H9 (cell line): ENCODE measurements at regions not wholly inside any gene's neighbourhood (a gene's known extent, or its start where the extent isn't known, plus 50 kb on each side); places are given as distances from the start of the nearest gene placed in this dataset.

Experiments
- DNase-seq: peaks from one replicate; pipeline ENCODE4 v3.0.0-alpha.2; 2017
- H2AFZ ChIP-seq: one replicate; pipeline ENCODE4 v1.6.1; 2013; ENCODE audit warnings: mild to moderate bottlenecking, low read length, control low read depth, moderate library complexity
- H2AK5ac ChIP-seq: 2 replicates; pipeline ENCODE4 v1.6.1; 2013; ENCODE audit warnings: low read length, control low read depth, mixed read lengths; ENCODE audit not compliant: insufficient read length
- H2BK120ac ChIP-seq: one replicate; pipeline ENCODE4 v1.6.1; 2013; ENCODE audit warnings: low read depth, mild to moderate bottlenecking, low read length, control low read depth, inconsistent platforms; ENCODE audit not compliant: poor library complexity, severe bottlenecking
- H2BK12ac ChIP-seq: 2 replicates; pipeline ENCODE4 v1.6.1; 2013; ENCODE audit warnings: low read length, control low read depth, mixed read lengths, low read depth; ENCODE audit not compliant: insufficient read length
- H2BK15ac ChIP-seq: 2 replicates; pipeline ENCODE4 v1.6.1; 2013; ENCODE audit warnings: low read depth, low read length, control low read depth
- H2BK20ac ChIP-seq: one replicate; pipeline ENCODE4 v1.6.1; 2013; ENCODE audit warnings: low read depth, mild to moderate bottlenecking, low read length, control low read depth, inconsistent platforms; ENCODE audit not compliant: poor library complexity, severe bottlenecking
- H2BK5ac ChIP-seq: 2 replicates; pipeline ENCODE4 v1.6.1; 2013; ENCODE audit warnings: low read length, control low read depth, mixed read lengths; ENCODE audit not compliant: insufficient read length
- H3K14ac ChIP-seq: 2 replicates; pipeline ENCODE4 v1.6.1; 2013; ENCODE audit warnings: low read length, control low read depth; ENCODE audit not compliant: insufficient read depth
- H3K18ac ChIP-seq: 2 replicates; pipeline ENCODE4 v1.6.1; 2013; ENCODE audit warnings: low read depth, mild to moderate bottlenecking, mixed read lengths, low read length, control low read depth; ENCODE audit not compliant: insufficient read length
- H3K23ac ChIP-seq: 2 replicates; pipeline ENCODE4 v1.6.1; 2013; ENCODE audit warnings: low read length, control low read depth, mixed read lengths, low read depth; ENCODE audit not compliant: insufficient read length
- H3K23me2 ChIP-seq: 2 replicates; pipeline ENCODE4 v1.6.1; 2013; ENCODE audit warnings: low read depth, mild to moderate bottlenecking, mixed read lengths, low read length, control low read depth; ENCODE audit not compliant: insufficient read length, poor library complexity, severe bottlenecking
- H3K27ac ChIP-seq: 2 replicates; pipeline ENCODE4 v1.5.1; 2013; ENCODE audit warnings: low read length, control low read depth, mixed read lengths, low read depth; ENCODE audit not compliant: insufficient read length
- H3K27me3 ChIP-seq: 2 replicates; pipeline ENCODE4 v1.6.1; 2013; ENCODE audit warnings: low read length, control low read depth, inconsistent platforms; ENCODE audit not compliant: insufficient read depth
- H3K4ac ChIP-seq: 2 replicates; pipeline ENCODE4 v1.6.1; 2013; ENCODE audit warnings: low read depth, mild to moderate bottlenecking, control low read depth, inconsistent platforms, low read length, moderate library complexity
- H3K4me1 ChIP-seq: 2 replicates; pipeline ENCODE4 v1.6.1; 2013; ENCODE audit warnings: low read length, control low read depth, inconsistent platforms; ENCODE audit not compliant: insufficient read depth
- H3K4me2 ChIP-seq: 2 replicates; pipeline ENCODE4 v1.6.1; 2013; ENCODE audit warnings: low read length, control low read depth, mixed read lengths; ENCODE audit not compliant: insufficient read length, insufficient read depth
- H3K56ac ChIP-seq: 2 replicates; pipeline ENCODE4 v1.6.1; 2013; ENCODE audit warnings: low read depth, mild to moderate bottlenecking, mixed read lengths, low read length, control low read depth; ENCODE audit not compliant: insufficient read length
- H3K79me1 ChIP-seq: 2 replicates; pipeline ENCODE4 v1.6.1; 2013; ENCODE audit warnings: low read depth, mild to moderate bottlenecking, moderate library complexity, low read length, control low read depth, inconsistent platforms; ENCODE audit not compliant: insufficient read depth, poor library complexity, severe bottlenecking
- H3K79me2 ChIP-seq: 2 replicates; pipeline ENCODE4 v1.6.1; 2013; ENCODE audit warnings: low read length, control low read depth, inconsistent platforms; ENCODE audit not compliant: insufficient read depth
- H3K9ac ChIP-seq: 2 replicates; pipeline ENCODE4 v1.6.1; 2013; ENCODE audit warnings: low read length, control low read depth, mixed read lengths; ENCODE audit not compliant: insufficient read length; ENCODE audit errors: extremely low read depth
- H3K9me3 ChIP-seq: one replicate; pipeline ENCODE4 v1.6.1; 2013; ENCODE audit warnings: low read depth, low read length, inconsistent platforms; ENCODE audit not compliant: control insufficient read depth
- H3T11ph ChIP-seq: one replicate; pipeline ENCODE4 v1.6.1; 2013; ENCODE audit warnings: mild to moderate bottlenecking, low read length, control low read depth, inconsistent platforms
- H4K20me1 ChIP-seq: one replicate; pipeline ENCODE4 v1.6.1; 2013; ENCODE audit not compliant: control insufficient read depth, insufficient read length, insufficient read depth
- H4K5ac ChIP-seq: 2 replicates; pipeline ENCODE4 v1.6.1; 2013; ENCODE audit warnings: low read depth, mild to moderate bottlenecking, mixed read lengths, low read length, control low read depth; ENCODE audit not compliant: insufficient read length
- H4K8ac ChIP-seq: replicated peaks from 2 replicates; pipeline ENCODE4 v1.6.1; 2013; ENCODE audit warnings: low read length, control low read depth, mixed read lengths, low read depth; ENCODE audit not compliant: insufficient read length
- H4K91ac ChIP-seq: 2 replicates; pipeline ENCODE4 v1.6.1; 2013; ENCODE audit warnings: low read depth, mild to moderate bottlenecking, moderate library complexity, mixed read lengths, low read length, control low read depth; ENCODE audit not compliant: insufficient read length
- H3K27ac Mint-ChIP-seq, 3 experiments: 2 replicates in 2 of 3; 3 replicates in 1 of 3; pipeline ENCODE4 v1.8.0; 2020 to 2021; ENCODE audit warnings: mixed read lengths in 3 of 3, mild to moderate bottlenecking in 1 of 3, moderate library complexity in 1 of 3
- H3K27me3 Mint-ChIP-seq: 2 replicates; pipeline ENCODE4 v1.8.0; 2021; ENCODE audit warnings: low read depth, mild to moderate bottlenecking, moderate library complexity, mixed read lengths
- H3K36me3 Mint-ChIP-seq, 3 experiments: 2 replicates in 2 of 3; 3 replicates in 1 of 3; pipeline ENCODE4 v1.8.0; 2020 to 2021; ENCODE audit warnings: low read depth in 3 of 3, mixed read lengths in 3 of 3; ENCODE audit not compliant: insufficient read depth in 1 of 3
- H3K4me1 Mint-ChIP-seq, 2 experiments: 2 replicates each; pipeline ENCODE4 v1.8.0; 2020; ENCODE audit warnings: mixed read lengths in 2 of 2
- H3K4me3 Mint-ChIP-seq, 2 experiments: 2 replicates in 1 of 2; 3 replicates in 1 of 2; pipeline ENCODE4 v1.8.0; 2020 to 2021; ENCODE audit warnings: mild to moderate bottlenecking in 2 of 2, mixed read lengths in 2 of 2, moderate library complexity in 1 of 2
- H3K9me3 Mint-ChIP-seq, 2 experiments: 2 replicates in 1 of 2; 3 replicates in 1 of 2; pipeline ENCODE4 v1.8.0; 2020; ENCODE audit warnings: mild to moderate bottlenecking in 2 of 2, mixed read lengths in 2 of 2, moderate library complexity in 1 of 2
- WGBS: extraction: QIAGEN DNeasy Blood & Tissue Kit; methylation state at CpG from one replicate; pipeline ENCODE4 v1.1.7; 2013; ENCODE audit warnings: missing lambda C conversion rate, low lambda C conversion rate, mixed read lengths; ENCODE audit not compliant: insufficient read length; ENCODE audit errors: extremely low coverage; 5-methylcytosine and 5-hydroxymethylcytosine counted together
- TF ChIP-seq, protein P1 (sequence below): fragments of 200-600 bp; sonication (generic); conservative IDR thresholded peaks from 3 replicates; pipeline ENCODE4 v1.8.0; 2021; ENCODE audit warnings: antibody characterized with exemption, mild to moderate bottlenecking

- Histone ChIP-seq H2BK120ac (no peak overlapping the region), H2BK20ac (no peak overlapping the region), H3K23me2 (no peaks in the 10 kb centered on the region), H3K14ac (no peak overlapping the region), H4K91ac (no peak overlapping the region), H3K23ac (no peak overlapping the region), H3K4me2 (no peak overlapping the region), H3K27me3 (no peaks in the 10 kb centered on the region), H3K79me1 (no peaks in the 10 kb centered on the region), H2BK12ac (no peak overlapping the region), H3K4ac (no peak overlapping the region), H3K18ac (no peak overlapping the region), H2BK5ac (no peak overlapping the region), H4K8ac (no peak overlapping the region), H4K20me1 (no peaks in the 10 kb centered on the region), H3K79me2 (no peaks in the 10 kb centered on the region), H3T11ph (no peak overlapping the region), H3K27ac (no peak overlapping the region), H2AK5ac (no peak overlapping the region), H2BK15ac (no peak overlapping the region), H3K9me3 (no peaks in the 10 kb centered on the region), H2AFZ (no peak overlapping the region), H3K4me1 (no peaks in the 10 kb centered on the region), H3K9ac (no peak overlapping the region), H4K5ac (no peak overlapping the region), H3K56ac (no peak overlapping the region)
- Mint-ChIP-seq H3K27me3 (peaks cover 5% of the 10 kb centered on the region; the same call in 1 of the 2 replicates), H3K4me3 (no peak overlapping the region), H3K36me3 (no peaks in the 10 kb centered on the region; a peak in 1 of 7 replicates), H3K27ac (no peak overlapping the region), H3K4me1 (no peaks in the 10 kb centered on the region; a peak in 1 of 4 replicates), H3K9me3 (peaks cover 15 to 18% of the 10 kb centered on the region in 2 experiments; a peak in 4 of 5 replicates)
- no peak for DNase-seq
- TF ChIP-seq, protein P1, sequence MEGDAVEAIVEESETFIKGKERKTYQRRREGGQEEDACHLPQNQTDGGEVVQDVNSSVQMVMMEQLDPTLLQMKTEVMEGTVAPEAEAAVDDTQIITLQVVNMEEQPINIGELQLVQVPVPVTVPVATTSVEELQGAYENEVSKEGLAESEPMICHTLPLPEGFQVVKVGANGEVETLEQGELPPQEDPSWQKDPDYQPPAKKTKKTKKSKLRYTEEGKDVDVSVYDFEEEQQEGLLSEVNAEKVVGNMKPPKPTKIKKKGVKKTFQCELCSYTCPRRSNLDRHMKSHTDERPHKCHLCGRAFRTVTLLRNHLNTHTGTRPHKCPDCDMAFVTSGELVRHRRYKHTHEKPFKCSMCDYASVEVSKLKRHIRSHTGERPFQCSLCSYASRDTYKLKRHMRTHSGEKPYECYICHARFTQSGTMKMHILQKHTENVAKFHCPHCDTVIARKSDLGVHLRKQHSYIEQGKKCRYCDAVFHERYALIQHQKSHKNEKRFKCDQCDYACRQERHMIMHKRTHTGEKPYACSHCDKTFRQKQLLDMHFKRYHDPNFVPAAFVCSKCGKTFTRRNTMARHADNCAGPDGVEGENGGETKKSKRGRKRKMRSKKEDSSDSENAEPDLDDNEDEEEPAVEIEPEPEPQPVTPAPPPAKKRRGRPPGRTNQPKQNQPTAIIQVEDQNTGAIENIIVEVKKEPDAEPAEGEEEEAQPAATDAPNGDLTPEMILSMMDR: no peak
- no CpG with 5 or more reads among the region's 4 CpGs for WGBS
These were observed 414.6 kb downstream of the CDH26 start for GRCh38 chr20:60372822-60373221.
